ENCODE measurements at regions not wholly inside any gene's neighbourhood (a gene's known extent, or its start where the extent isn't known, plus 50 kb on each side); places are given as distances from the start of the nearest gene placed in this dataset.

GRCh38 chr3:13254028-13254951, 165.8 kb downstream of the NUP210 start:
- Histone ChIP-seq H3K9me3 (ENCODE audit: low read length) (no peaks in the 10 kb centered on the region), H3K9me2 (ENCODE audit: insufficient read depth, low read length) (no peaks in the 10 kb centered on the region), H2AFZ (ENCODE audit: low read length) (no peak overlapping the region), H3K27ac (ENCODE audit: low read depth, low read length, poor library complexity, severe bottlenecking) (no peak overlapping the region), H3K4me1 (ENCODE audit: insufficient read depth, low read length, poor library complexity, severe bottlenecking) (no peaks in the 10 kb centered on the region), H4K20me1 (ENCODE audit: insufficient read depth, low read length) (no peaks in the 10 kb centered on the region), H3K79me2 (ENCODE audit: insufficient read depth, low read depth, low read length) (no peaks in the 10 kb centered on the region), H3K4me3 (ENCODE audit: low read depth, low read length, poor library complexity, severe bottlenecking) (no peak overlapping the region), H3K36me3 (ENCODE audit: insufficient read depth, low read length) (no peaks in the 10 kb centered on the region), H3K4me2 (ENCODE audit: low read length) (no peak overlapping the region)
- DNase-seq (ENCODE audit: low spot score), result no peak
- no TSS peak for BruUV-seq (replicated peaks)
- TF ChIP-seq CTCF (conservative IDR thresholded peaks at IDR 0.05; ENCODE audit: low read length) (no peak), EZH2phosphoT487 (IDR thresholded peaks at IDR 0.05; ENCODE audit: borderline replicate concordance, low read depth, low read length) (no peak)
- ChIA-PET POLR2A (no interaction called here), CTCF (ENCODE audit: unreplicated experiment) (no interaction called here)
- intact Hi-C loops (cut with micrococcal nuclease; ENCODE audit: unreplicated experiment), result no loop called here

- Histone ChIP-seq H3K9me2 (ENCODE audit: insufficient read depth, low read length) (no peaks in the 10 kb centered on the region), H2AFZ (ENCODE audit: low read length) (no peak overlapping the region), H3K4me3 (ENCODE audit: low read depth, low read length, poor library complexity, severe bottlenecking) (no peak overlapping the region), H3K4me1 (ENCODE audit: insufficient read depth, low read length, poor library complexity, severe bottlenecking) (no peaks in the 10 kb centered on the region), H4K20me1 (ENCODE audit: insufficient read depth, low read length) (no peaks in the 10 kb centered on the region), H3K9me3 (ENCODE audit: low read length) (no peaks in the 10 kb centered on the region), H3K27ac (ENCODE audit: low read depth, low read length, poor library complexity, severe bottlenecking) (no peak overlapping the region), H3K36me3 (ENCODE audit: insufficient read depth, low read length) (no peaks in the 10 kb centered on the region), H3K79me2 (ENCODE audit: insufficient read depth, low read depth, low read length) (no peaks in the 10 kb centered on the region), H3K4me2 (ENCODE audit: low read length) (no peak overlapping the region)
- ChIA-PET CTCF (ENCODE audit: unreplicated experiment) (no interaction called here), POLR2A (no interaction called here)
- no TSS peak for BruUV-seq (replicated peaks)
- DNase-seq (ENCODE audit: low spot score), result no peak
- TF ChIP-seq EZH2phosphoT487 (IDR thresholded peaks at IDR 0.05; ENCODE audit: borderline replicate concordance, low read depth, low read length), result no peak
- TF ChIP-seq CTCF (conservative IDR thresholded peaks at IDR 0.05; ENCODE audit: low read length), result no peak
- intact Hi-C loops (cut with micrococcal nuclease; ENCODE audit: unreplicated experiment), result no loop called here
These were observed 166.7 kb downstream of the NUP210 start for GRCh38 chr3:13253208-13253937.

Data from OCI-LY7 (cell line).